Astrocyte of the cerebellum (primary cell): ENCODE measurements at regions not wholly inside any gene's neighbourhood (a gene's known extent, or its start where the extent isn't known, plus 50 kb on each side); places are given as distances from the start of the nearest gene placed in this dataset.

Source experiments
- DNase-seq: peaks from one replicate; pipeline ENCODE4 v3.0.0-alpha.2; 2011; ENCODE audit warnings: low read depth
- H3K4me3 ChIP-seq: 2 replicates; pipeline ENCODE4 v1.5.1; 2011; ENCODE audit warnings: mild to moderate bottlenecking, low read depth, low read length, moderate library complexity
- CTCF ChIP-seq: IDR thresholded peaks from 2 replicates; pipeline ENCODE4 v1.5.1; 2012; ENCODE audit warnings: low read length, low read depth, moderate library complexity, mild to moderate bottlenecking; ENCODE audit errors: missing control alignments
- in situ Hi-C: cut with HindIII; loops from 2 replicates; pipeline ENCODE4 v1.10.0; 2017; ENCODE audit warnings: low sequenced_read_pairs

- no peak for DNase-seq
- no peak for TF ChIP-seq CTCF
- in situ Hi-C loops = no loop called here
- H3K4me3 ChIP-seq = no peak overlapping the region
Observed at GRCh38 chr1:4585705-4586104, 68.7 kb upstream of the AJAP1 start.

- no peak overlapping the region for H3K4me3 ChIP-seq
- DNase-seq = no peak
- in situ Hi-C loops = no loop called here
- no peak for TF ChIP-seq CTCF
Observed at GRCh38 chr1:4586611-4587160, 67.7 kb upstream of the AJAP1 start.

- no peak for TF ChIP-seq CTCF
- H3K4me3 ChIP-seq = no peak overlapping the region
- in situ Hi-C loops = no loop called here
- no peak for DNase-seq
Observed at GRCh38 chr1:4587721-4588120, 66.7 kb upstream of the AJAP1 start.

- DNase-seq = no peak
- no peak overlapping the region for H3K4me3 ChIP-seq
- in situ Hi-C loops = no loop called here
- TF ChIP-seq CTCF = no peak
Observed at GRCh38 chr1:4590756-4591155, 63.7 kb upstream of the AJAP1 start.

GRCh38 chr1:4591926-4592325 lies 62.5 kb upstream of the AJAP1 start:
- H3K4me3 ChIP-seq = no peak overlapping the region
- in situ Hi-C loops = no loop called here
- DNase-seq = no peak
- TF ChIP-seq CTCF = no peak

- in situ Hi-C loops = no loop called here
- no peak for DNase-seq
- no peak overlapping the region for H3K4me3 ChIP-seq
- TF ChIP-seq CTCF = no peak
Observed at GRCh38 chr1:4593106-4593505, 61.3 kb upstream of the AJAP1 start.
